Erythroblast (primary cell): ENCODE measurements at regions not wholly inside any gene's neighbourhood (a gene's known extent, or its start where the extent isn't known, plus 50 kb on each side); places are given as distances from the start of the nearest gene placed in this dataset.

ENCODE experiments used
- GATA1 ChIP-seq: IDR thresholded peaks from 2 replicates; pipeline ENCODE4 v1.6.1; 2011; ENCODE audit warnings: low read depth, mild to moderate bottlenecking, control low read depth, low read length, moderate library complexity
- POLR2A ChIP-seq: IDR thresholded peaks from 2 replicates; pipeline ENCODE4 v1.6.1; 2011; ENCODE audit warnings: mild to moderate bottlenecking, low read length

DNA sequence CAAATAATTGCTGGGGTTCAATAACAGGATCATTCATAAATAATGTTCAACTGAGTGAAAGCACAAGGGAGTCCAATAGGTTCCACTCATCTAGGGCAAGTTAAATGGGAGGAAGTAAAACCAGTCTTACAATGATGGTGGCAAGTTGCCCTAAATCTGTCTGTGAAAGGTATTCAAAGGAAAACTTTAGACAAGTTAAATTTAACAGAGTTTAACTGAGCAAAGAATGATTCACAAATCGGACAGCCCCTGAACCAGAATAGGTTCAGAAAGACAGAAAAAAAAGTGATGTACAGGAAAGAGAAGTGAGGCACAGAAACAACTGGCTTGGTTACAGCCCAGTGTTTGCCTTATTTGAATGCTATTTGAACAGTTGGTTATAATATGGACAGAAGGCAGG, 183.5 kb upstream of the ADGRL4 start:
- TF ChIP-seq POLR2A (no peak), GATA1 (no peak)
